Dedifferentiated amniotic fluid mesenchymal stem cell (primary cell): ENCODE measurements at regions not wholly inside any gene's neighbourhood (a gene's known extent, or its start where the extent isn't known, plus 50 kb on each side); places are given as distances from the start of the nearest gene placed in this dataset.

Source experiments
- DNase-seq: peaks from one replicate; pipeline ENCODE4 v3.0.0-alpha.2; 2016; ENCODE audit errors: extremely low spot score

DNA sequence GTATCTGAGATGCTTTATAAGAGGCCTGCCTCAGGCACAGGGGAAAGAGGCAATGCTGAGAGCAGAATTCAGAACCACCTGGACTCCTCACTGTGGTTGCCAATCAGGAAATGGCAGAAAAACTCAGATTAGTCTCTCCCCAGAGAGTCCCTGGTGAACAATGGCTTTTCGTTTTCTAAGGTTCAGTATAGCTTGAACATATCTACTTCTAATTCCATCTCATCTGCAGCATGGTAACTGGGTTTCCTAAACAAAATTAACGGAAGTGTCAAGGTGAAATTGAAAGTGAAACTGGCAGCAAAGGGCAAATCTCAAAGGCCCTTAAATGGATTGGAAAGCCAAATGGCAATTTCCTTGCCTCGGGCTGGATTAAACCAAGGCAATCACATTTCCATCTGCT lies 480.2 kb upstream of the ACVR2A start:
- no peak for DNase-seq

GRCh38 chr2:147363181-147363580 lies 481.6 kb upstream of the ACVR2A start:
- no peak for DNase-seq

- no peak for DNase-seq
Measured at GRCh38 chr2:147358375-147358774, 486.5 kb upstream of the ACVR2A start.

DNA sequence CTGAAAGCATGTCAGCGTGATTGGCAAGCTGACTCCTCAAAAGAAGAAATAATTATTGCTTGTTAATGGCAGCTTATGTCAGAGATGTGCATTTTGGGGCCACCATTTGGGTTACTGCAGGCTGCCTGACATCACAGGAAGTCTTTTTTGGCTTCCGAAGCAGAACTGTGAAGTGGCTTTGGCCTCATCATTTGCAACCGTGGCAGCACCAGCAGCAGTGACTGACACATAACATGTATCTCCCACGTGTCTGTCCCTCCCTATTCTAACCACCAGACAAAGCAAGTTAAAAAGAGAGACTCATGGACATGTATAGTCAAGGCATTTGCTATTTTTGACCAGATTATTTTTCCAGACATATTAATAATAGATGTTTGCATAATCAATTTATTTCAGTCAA lies 488.7 kb upstream of the ACVR2A start:
- DNase-seq, result no peak

DNA sequence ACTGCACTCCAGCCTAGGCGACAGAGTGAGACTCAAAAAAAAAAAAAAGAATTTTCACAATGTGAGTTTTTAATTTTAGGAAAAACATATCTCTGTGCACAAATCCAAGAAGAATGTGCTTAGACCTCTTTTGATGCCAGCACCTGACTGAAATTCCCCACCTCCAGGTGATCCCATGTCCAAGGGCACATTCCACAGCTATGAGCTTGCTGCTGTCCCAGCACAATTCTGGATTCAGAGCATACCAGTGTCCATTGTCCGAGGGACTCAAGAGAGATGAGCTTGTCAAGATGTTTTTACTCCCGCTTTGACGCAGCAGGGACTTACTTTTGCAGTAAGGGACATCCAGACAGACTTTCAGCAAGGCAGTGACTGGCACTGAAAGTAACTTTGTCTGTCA lies 489.1 kb upstream of the ACVR2A start:
- DNase-seq, result no peak

DNA sequence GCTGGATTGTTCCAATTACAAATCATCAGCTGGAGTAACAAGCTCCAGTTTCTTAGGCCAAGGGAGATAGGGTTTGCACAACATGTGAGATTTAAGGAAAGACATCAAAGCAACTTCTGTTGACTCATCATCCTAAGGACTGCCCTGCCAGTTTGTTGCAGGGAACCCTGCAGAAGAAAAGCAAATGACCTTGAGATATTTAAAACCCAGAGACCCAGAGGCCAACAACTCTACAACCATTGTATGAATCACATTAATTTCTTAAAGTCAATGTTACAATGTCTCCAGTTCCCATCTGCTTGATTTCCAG lies 491.8 kb upstream of the ACVR2A start:
- no peak for DNase-seq

DNA sequence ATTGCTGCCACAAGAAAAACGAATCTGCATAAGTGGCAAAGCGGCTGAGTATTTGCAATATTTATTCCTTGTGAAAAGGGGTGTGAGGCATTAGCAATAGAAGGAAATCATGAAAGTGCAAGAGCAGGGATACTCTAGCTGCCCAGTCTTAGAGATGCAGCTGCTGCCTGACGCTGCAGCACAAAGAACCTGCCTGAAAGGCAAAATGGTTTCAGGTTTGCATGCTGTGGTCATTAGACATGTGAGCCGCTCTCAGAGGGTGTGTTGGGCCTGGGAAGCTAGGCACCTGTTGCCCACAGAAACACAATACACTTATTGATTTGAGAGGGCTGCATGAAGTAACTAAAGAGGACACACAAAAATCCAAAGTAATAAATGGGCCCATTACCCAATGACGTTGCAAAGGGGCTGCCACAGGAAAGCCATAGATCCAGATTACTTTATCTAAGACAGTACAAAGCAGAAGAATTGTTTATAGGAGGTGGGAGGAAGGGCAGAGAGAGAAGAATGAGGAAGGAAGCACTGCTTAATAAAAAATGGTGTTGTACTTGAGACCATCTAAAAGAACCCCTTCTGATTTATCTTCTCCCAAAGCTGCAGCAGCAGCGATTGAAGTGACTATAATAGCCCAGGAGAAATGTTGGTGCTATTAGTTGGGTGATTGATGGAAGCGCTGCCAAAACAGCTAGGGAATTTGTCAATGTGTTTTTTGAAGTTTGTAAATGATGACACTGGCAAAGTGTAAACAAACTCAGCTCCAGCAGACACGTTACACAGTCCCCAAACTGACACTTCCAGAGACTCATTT lies 492.4 kb upstream of the ACVR2A start:
- no peak for DNase-seq

DNA sequence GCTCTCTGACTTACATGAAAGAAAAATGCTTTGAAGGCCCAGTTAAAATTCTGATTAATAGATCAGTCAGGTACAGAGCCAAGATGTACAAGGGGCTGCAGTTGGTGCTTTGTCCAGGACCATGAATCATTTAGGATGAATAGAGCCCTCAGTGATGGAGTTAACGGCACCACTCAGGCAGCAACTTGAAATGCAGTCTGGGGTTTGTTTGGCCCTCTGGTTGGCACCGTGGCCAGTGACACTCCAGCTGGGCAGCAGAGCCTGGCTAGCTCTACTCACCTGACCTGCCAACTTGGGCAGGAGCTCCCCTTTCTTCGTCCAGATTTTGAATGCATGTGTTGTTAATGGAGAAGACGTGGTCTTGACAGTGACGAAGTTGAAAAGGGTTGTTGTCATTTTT lies 493.0 kb upstream of the ACVR2A start:
- no peak for DNase-seq

- DNase-seq, result no peak
Measured at GRCh38 chr2:147348931-147349555, 495.8 kb upstream of the ACVR2A start.

- no peak for DNase-seq
Measured at GRCh38 chr2:147346142-147346541, 498.7 kb upstream of the ACVR2A start.

GRCh38 chr2:147345246-147345645 lies 499.6 kb upstream of the ACVR2A start:
- no peak for DNase-seq

GRCh38 chr2:147342329-147342728 lies 502.5 kb upstream of the ACVR2A start:
- DNase-seq, result no peak

DNA sequence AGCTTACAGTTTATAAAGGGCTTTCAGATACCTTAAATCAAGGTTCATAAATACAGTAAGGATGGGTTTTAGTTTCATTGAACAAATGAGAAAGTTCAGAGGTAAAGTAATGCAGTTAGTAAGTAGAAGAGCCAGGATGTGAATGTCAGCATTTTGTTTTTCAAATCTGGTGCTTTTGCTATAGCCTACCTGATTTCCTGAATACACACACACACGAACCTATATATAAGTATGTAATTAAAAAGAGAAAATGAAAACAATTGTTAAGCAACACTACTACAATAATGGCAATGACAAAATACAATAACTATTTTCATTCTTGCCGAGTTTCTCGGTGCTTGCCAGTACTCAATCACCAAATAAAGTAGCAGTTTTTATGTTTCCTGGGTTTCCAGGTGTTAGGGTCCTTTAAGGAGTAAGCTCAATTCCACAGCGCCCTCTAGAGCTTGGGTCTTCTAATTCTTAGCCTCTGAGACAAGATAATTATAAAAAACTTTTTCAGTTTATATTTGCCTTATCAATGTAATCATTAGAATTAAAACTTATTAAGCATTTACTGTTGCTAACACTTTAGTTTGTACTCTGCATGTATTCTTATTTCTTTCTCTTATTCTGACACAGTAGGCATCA lies 512.9 kb upstream of the ACVR2A start:
- DNase-seq, result no peak

DNA sequence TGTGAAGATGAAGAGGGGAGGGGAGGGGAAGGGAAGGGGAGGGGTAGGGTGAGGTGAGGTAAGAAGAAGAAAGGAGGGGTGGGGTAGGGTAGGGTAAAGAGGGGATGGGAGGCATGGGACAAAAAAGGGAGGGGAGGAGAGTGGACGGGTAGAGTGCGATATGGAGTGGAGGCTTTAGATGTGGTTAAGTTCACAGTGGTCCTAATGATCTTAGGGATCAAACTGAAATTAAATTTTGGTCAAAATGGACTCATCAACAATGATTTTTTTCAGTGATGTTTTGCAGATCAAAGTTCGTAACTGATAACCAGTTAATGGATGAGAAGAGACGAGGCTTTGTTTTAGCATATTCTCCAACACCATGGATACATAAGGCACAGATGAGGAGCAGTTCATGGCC lies 513.9 kb upstream of the ACVR2A start:
- no peak for DNase-seq

GRCh38 chr2:147327613-147328012 lies 517.2 kb upstream of the ACVR2A start:
- DNase-seq, result no peak

GRCh38 chr2:147325990-147326389 lies 518.8 kb upstream of the ACVR2A start:
- DNase-seq, result no peak

DNA sequence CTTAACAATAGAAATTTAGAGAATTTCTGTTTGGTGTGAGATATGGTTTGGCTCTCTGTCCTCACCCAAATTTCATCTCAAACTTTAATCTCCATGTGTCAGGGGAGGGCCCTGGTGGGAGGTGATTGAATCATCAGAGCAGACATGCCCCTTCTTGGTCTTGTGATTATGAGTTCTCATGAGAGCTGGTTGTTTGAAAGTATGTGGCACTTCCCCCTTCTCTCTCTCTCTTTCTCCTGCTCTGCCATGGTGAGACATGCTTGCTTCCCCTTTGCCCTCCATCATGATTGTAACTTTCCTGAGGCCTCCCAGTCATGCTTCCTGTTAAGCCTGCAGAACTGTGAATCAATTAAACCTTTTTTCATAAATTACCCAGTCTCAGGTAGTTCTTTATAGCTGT lies 524.7 kb upstream of the ACVR2A start:
- no peak for DNase-seq

GRCh38 chr2:147311058-147311430 lies 533.8 kb upstream of the ACVR2A start:
- no peak for DNase-seq

DNA sequence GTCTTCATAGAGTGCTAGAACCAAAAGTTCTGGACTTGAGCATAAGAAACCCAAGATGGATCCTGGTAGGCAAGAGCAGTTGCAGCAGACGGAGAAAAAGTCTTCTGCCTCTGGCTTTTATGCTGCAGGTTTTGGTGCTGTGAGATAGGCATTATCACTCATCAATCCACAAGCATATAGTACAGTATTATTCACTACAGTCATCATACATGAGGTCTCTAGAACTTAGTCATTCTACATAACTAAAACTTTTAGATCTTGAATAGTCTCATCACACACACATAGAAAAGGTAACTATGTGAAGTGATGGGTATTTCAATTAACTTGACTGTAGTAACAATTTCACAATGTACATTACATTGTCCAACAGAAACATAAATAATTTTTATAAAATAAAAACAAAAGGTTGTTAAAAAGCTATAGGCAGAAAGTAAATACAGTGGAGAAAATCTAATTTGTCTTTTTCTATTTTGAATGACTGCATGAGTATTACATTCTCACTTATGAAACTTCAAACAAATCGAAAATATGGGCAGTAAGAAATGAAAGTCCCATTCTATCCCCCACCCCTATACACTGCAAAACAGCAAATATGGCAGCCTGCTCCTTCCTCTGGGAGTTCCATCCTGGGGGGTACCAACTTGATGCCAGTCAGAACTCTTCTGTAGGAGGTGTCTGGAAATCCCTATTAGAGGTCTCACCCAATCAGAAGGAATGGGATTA lies 534.3 kb upstream of the ACVR2A start:
- no peak for DNase-seq

GRCh38 chr2:147297820-147298219 lies 547.0 kb upstream of the ACVR2A start:
- no peak for DNase-seq

DNA sequence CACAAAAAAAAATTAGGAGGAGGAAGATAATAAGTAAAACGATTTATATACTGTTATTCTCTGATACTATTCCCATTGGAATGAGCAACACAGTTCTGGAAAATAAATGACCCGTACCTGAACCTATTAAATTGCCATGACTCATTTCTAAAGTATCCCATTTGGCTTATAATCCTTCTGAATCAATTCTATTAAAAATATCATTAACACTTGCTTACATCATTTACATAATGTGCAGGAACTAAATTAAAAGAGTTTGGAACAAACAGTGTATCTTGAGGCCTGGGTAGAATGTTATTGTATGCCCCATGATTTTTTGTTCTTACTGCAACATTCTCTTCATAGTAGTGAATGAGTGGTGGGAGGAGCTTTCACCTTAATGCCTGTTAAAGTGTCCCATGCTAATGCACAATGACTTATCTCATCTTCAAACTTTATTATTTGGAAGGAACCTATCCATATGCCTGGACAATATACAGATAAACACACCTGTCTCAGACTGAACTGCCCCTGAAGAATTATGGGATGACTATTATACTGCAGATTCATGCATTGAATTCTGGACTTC lies 549.9 kb upstream of the ACVR2A start:
- no peak for DNase-seq
